WTC11 (cell line): ENCODE measurements at regions not wholly inside any gene's neighbourhood (a gene's known extent, or its start where the extent isn't known, plus 50 kb on each side); places are given as distances from the start of the nearest gene placed in this dataset.

ENCODE experiments used
- ATF2 ChIP-seq: sonication (generic); formaldehyde crosslinking; IDR thresholded peaks from 2 replicates; pipeline ENCODE4 v1.8.1; 2022; ENCODE audit warnings: low read depth, missing genetic modification reagents, borderline replicate concordance
- MYBL2 ChIP-seq: sonication (generic); formaldehyde crosslinking; IDR thresholded peaks from 2 replicates; pipeline ENCODE4 v1.8.1; 2023; ENCODE audit warnings: mild to moderate bottlenecking, moderate library complexity, missing genetic modification reagents
- NR1H2 ChIP-seq: sonication (generic); formaldehyde crosslinking; IDR thresholded peaks from 2 replicates; pipeline ENCODE4 v1.9.0; 2021; ENCODE audit warnings: mild to moderate bottlenecking, moderate library complexity, missing genetic modification reagents
- USF1 ChIP-seq: sonication (generic); formaldehyde crosslinking; IDR thresholded peaks from 2 replicates; pipeline ENCODE4 v1.8.0; 2022; ENCODE audit warnings: mild to moderate bottlenecking, missing genetic modification reagents
- USF2 ChIP-seq: sonication (generic); formaldehyde crosslinking; IDR thresholded peaks from 2 replicates; pipeline ENCODE4 v1.8.1; 2023; ENCODE audit warnings: mild to moderate bottlenecking, missing genetic modification reagents, moderate library complexity
- TF ChIP-seq, protein P1 (sequence below): fragments of 200-600 bp; IDR thresholded peaks from 2 replicates; pipeline ENCODE4 v1.8.0; 2022; ENCODE audit warnings: antibody characterized with exemption
- TF ChIP-seq, protein P2 (sequence below): sonication (generic); formaldehyde crosslinking; IDR thresholded peaks from 2 replicates; pipeline ENCODE4 v1.8.0; 2022; ENCODE audit warnings: mild to moderate bottlenecking, missing genetic modification reagents

DNA sequence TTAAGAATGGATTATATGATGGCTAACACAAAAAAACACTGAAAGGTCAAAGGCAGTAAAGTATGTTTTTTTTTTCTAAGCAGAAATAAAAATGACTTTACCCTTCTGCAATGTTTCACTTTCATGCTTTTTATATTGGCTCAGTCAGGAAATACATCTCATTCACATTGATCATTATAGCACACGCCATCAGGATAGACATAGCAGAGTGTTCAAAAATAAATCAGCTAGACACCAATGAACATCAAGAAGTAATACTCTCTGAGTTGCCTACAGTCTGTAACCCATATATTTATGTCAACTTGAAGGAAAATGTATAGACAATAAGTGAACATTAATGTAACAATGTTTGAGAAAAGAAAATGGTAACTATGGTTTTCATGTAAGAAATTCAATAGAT lies 535.2 kb upstream of the EPHA7 start:
- no peak for TF ChIP-seq MYBL2
- TF ChIP-seq, protein P1, sequence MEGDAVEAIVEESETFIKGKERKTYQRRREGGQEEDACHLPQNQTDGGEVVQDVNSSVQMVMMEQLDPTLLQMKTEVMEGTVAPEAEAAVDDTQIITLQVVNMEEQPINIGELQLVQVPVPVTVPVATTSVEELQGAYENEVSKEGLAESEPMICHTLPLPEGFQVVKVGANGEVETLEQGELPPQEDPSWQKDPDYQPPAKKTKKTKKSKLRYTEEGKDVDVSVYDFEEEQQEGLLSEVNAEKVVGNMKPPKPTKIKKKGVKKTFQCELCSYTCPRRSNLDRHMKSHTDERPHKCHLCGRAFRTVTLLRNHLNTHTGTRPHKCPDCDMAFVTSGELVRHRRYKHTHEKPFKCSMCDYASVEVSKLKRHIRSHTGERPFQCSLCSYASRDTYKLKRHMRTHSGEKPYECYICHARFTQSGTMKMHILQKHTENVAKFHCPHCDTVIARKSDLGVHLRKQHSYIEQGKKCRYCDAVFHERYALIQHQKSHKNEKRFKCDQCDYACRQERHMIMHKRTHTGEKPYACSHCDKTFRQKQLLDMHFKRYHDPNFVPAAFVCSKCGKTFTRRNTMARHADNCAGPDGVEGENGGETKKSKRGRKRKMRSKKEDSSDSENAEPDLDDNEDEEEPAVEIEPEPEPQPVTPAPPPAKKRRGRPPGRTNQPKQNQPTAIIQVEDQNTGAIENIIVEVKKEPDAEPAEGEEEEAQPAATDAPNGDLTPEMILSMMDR = no peak
- TF ChIP-seq USF2 (CRISPR knock-in tag) = no peak
- no peak for TF ChIP-seq ATF2
- TF ChIP-seq, protein P2, sequence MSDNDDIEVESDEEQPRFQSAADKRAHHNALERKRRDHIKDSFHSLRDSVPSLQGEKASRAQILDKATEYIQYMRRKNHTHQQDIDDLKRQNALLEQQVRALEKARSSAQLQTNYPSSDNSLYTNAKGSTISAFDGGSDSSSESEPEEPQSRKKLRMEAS (CRISPR knock-in tag) = no peak
- no peak for TF ChIP-seq NR1H2 (CRISPR knock-in tag)
- no peak for TF ChIP-seq USF1 (CRISPR knock-in tag)
